HG03342 (cell line): ENCODE measurements at regions not wholly inside any gene's neighbourhood (a gene's known extent, or its start where the extent isn't known, plus 50 kb on each side); places are given as distances from the start of the nearest gene placed in this dataset.

ENCODE experiments used
- ATAC-seq: cut with Tn5 transposase; IDR thresholded peaks from one replicate; pipeline ENCODE4 v1.9.1; 2021; ENCODE audit warnings: mild to moderate bottlenecking, moderate library complexity; ENCODE audit not compliant: unreplicated experiment

GRCh38 chr22:47563406-47564157 is 801.1 kb downstream of the TBC1D22A start:
- no peak for ATAC-seq

DNA sequence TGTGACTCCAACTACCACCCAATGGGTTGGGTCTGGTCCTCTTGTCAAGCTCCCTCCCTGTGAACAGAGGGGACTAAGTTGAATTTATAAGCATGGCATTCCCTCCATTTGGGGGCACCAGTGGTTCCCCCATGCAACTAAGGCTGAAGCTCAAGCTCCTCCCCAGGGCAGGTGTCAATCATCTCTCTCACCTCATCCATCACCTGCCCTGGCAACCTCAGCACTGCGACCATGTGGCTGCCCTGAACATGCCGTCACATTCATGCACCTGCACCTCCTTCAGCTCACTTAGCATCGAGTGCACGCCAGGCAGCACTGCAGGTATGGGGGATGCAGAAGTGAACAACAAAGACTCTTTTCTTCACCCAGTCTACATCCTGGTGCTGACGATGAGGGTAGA is 799.3 kb downstream of the TBC1D22A start:
- ATAC-seq, result no peak

DNA sequence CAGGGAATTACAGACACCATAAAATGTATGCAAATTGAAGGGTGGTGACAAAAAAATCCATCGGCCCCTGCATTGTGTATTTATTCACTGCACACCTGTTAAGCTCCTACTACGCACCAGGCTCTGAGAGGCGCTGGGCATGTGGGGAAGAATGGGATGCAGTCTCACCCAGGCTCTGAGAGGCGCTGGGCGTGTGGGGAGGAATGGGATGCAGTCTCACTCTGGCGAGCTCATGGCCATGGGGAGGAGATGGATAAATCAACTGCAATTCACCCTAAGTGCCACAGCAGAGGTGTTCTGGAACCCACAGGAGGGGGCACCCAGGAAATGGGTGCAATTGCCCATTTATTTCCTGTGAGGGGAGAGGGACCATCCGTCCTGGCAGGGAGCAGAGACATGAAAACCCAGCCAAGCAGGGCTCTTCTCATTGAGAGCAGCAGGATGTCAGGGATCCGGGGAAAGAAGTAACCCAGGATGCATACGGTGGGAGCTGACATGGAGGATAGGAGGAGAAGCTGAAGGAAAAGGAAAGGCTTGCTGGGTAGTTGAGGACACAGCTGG is 798.7 kb downstream of the TBC1D22A start:
- ATAC-seq, result no peak

- no peak for ATAC-seq
These were observed 796.6 kb downstream of the TBC1D22A start for GRCh38 chr22:47558828-47559700.

DNA sequence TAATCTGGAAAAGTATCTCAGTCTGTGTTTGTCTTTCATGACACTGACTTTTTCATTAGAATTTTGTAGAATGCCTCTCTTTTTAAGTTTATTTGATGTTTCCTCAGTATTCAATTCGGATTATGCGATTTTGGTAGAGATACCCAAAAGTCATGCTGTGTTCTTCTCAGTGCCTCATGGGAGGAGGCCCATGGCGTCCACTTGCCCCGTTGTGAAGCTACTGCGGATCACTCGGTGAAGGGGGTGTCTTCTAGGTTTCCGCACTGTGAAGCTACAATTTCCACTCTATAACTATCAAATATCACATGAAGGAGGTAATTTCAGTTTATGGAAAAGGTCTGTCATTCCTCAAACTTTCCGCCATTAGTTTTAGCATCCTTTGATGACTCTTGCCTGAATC is 794.0 kb downstream of the TBC1D22A start:
- no peak for ATAC-seq

DNA sequence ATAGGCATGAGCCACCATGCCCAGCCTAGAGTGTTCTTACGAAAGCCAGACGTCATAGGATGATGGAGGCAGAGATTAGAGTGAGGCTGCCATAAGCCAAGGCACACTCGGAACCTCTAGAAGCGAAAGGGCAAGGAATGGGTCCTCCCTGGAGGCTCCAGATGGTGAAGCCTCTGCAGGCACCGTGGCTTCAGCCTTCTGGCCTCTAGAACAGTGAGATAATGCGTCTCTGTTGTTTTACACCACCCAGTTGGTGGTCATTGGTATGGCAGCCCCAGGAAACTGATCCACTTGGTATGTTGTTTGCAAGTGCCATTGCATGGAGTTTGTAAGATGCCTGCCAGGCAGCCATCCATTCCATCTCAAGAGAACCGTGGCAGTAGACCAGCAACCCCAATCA is 791.0 kb downstream of the TBC1D22A start:
- no peak for ATAC-seq

DNA sequence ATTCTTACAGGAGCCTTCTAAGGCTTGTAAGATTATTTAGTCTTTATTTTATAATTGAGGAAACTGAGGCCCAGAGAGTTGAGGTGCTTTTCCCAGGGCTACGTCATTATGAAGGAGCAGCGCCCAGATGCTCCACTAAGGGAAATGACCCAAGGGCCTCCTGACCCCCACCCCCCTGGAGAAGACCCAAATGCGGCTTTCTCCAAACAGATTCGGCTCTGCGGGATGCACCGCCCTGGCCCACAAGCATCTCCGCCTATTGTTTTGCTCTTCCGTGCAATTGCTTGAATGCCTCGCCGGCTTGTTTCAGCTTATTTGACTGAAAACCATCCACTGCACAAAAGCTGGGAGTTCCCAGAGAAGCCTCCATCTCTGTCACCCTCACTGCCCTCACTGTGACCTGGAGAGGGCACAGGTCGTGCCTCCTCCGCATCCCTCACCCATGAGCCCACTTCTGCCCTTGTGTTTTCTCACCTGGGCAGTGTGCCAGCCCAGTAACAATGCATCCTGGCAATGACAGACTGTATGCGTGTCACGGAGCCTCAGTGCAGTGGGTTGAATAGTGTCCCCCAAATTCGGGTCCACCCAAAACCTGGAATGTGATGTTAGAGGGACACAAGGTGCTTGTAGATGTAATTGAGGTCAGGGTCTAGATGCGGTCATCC is 790.2 kb downstream of the TBC1D22A start:
- ATAC-seq, result no peak

GRCh38 chr22:47552024-47552423 is 789.6 kb downstream of the TBC1D22A start:
- ATAC-seq, result no peak

DNA sequence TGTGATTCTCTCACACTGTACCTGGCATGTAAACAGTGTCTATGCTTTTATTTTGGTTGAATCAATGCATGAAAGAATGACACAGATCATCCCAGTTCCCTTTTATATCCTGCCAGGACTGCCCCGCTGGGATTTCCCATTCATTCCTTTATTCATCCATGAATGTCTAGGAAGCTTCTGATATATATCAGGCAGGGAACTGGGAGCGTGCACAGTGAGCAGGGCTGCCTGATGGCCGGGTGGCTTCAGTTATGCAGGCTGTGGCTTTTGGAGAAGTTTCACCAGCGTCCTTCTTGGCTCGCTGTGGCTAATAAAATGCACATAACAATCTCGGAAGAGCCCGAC is 789.0 kb downstream of the TBC1D22A start:
- no peak for ATAC-seq

GRCh38 chr22:47550524-47551430 is 788.3 kb downstream of the TBC1D22A start:
- ATAC-seq, result no peak

- no peak for ATAC-seq
These were observed 787.4 kb downstream of the TBC1D22A start for GRCh38 chr22:47549741-47550340.

- ATAC-seq, result no peak
These were observed 786.7 kb downstream of the TBC1D22A start for GRCh38 chr22:47548953-47549740.

DNA sequence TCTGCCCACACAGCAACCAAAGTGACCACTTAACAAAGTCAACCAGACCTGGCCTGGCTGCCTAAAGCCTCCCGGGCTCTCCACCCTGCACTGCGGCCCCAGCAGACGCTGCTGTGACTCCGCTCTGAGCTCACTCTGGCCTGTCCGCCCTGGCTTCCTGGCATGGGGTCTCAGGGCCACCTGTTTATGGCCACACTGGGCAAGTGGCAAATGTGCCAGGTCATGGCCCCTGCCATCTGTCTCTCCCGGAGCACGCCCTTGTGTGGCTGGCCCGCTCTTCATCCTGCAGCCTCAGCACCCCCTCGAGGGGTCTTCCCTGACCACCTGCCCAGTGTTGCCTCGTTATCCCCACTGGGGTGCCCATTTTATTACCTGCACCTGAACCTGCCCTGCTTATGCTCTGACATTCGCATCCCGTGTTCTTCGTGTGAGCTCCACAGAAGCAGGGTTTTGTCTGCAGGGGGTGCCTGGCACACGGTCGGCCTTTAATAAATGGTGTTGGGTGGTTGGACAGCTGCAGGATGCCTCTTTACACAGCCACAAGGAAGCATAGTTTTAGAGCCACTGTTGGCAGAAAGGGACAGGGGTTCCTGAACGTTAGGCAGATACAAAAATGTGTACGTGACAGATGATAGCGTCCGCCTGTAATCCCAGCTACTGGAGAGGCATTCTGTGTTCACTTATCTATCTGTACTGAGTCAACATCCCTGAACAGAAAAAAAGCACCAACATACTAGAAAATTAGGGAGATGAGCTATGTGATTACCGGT is 785.6 kb downstream of the TBC1D22A start:
- ATAC-seq, result no peak

DNA sequence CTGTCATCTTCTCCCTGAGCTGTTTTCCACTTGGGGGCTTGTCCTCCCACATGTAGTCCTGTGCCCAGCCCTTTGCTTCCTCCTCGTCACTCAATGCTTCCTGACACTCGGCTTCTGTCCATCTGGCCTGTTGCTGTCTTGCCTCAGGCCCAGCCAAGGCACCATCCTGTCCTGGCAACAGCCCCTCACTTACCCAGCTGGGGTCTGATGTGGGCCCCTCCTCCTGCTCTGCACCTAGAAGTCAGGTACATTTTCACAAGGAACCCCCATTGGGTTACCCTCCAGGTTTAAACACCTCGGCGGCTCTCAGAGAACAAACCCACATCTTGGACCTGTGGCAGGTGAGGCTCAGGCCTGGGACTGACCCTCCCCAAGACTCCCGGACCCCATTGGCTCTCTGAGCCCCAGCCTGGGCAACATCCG is 784.8 kb downstream of the TBC1D22A start:
- no peak for ATAC-seq

DNA sequence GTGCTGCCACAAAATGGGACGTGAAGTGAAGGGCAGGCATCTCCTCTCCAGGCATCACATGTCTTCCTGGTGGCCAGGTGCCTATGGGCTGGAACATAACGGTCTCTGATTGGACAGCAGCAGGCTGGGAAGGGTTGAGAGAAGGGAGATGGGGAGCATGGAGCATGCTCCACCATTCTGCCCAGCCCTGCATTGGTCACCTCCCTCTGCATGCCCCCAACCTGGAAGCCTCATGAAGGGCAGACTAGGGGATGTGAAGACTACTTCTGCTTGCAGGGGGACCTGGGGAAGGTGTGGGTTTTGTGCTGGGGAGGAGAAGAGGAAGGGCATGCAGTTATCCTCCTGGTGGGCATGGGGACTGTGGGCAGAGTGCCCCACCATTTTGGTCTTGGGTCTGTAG is 782.2 kb downstream of the TBC1D22A start:
- no peak for ATAC-seq

- ATAC-seq, result no peak
These were observed 781.0 kb downstream of the TBC1D22A start for GRCh38 chr22:47543447-47543846.

GRCh38 chr22:47540011-47540410 is 777.6 kb downstream of the TBC1D22A start:
- ATAC-seq, result no peak

DNA sequence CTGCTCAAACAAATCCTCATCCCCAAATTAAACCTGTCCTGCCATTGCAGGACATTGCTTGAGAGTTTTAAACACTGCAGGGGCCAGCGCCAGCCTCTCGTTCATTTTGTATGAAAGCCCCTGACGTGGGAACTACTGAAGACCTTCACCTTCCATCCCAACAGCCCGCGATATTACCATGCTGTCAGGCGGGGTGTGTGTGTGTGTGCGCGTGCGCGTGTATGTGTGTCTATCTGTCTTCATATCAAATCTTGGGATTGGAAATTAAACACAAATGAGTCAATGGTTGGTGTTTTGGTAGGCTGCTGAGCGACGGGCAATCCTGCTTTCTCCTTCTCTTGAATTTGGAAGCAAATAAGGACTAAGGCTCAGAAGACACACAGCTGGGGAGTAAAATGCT is 776.9 kb downstream of the TBC1D22A start:
- no peak for ATAC-seq
